ENCODE measurements at regions not wholly inside any gene's neighbourhood (a gene's known extent, or its start where the extent isn't known, plus 50 kb on each side); places are given as distances from the start of the nearest gene placed in this dataset.
A peak's percentile ranks its signal among the peaks of the same experiment; 100 is the strongest.

DNA sequence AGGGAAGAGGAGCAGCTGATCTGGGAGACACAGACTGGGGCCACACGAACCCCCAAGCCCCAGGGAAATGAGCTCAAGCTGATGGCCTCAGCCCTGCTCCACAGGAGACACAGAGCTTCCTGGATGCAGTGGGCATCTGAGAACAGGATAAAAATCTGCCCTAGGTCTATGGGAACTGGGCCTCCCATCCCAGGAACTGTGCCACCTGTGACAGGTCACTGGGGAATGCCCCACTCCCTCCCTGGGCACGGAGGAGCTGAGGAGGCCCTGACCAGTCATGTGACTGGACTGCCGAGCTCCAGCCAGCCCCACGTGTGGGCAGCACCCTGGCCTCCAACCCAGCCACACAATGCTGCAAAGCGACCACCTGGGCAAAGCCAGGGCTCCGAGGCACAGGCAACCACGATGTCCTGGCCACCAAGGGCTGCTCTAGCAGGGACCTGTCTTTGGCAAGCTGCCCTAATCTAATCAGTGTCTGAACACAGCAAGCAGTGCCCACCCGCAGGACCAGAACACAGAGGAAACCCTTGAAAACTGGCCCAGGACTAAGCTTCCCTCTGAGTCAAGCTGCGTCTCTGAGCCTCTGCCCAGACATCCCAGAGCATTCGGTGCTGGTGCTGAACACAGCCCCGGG, 57.8 kb upstream of the ID2 start:
- TF ChIP-seq, protein P1, sequence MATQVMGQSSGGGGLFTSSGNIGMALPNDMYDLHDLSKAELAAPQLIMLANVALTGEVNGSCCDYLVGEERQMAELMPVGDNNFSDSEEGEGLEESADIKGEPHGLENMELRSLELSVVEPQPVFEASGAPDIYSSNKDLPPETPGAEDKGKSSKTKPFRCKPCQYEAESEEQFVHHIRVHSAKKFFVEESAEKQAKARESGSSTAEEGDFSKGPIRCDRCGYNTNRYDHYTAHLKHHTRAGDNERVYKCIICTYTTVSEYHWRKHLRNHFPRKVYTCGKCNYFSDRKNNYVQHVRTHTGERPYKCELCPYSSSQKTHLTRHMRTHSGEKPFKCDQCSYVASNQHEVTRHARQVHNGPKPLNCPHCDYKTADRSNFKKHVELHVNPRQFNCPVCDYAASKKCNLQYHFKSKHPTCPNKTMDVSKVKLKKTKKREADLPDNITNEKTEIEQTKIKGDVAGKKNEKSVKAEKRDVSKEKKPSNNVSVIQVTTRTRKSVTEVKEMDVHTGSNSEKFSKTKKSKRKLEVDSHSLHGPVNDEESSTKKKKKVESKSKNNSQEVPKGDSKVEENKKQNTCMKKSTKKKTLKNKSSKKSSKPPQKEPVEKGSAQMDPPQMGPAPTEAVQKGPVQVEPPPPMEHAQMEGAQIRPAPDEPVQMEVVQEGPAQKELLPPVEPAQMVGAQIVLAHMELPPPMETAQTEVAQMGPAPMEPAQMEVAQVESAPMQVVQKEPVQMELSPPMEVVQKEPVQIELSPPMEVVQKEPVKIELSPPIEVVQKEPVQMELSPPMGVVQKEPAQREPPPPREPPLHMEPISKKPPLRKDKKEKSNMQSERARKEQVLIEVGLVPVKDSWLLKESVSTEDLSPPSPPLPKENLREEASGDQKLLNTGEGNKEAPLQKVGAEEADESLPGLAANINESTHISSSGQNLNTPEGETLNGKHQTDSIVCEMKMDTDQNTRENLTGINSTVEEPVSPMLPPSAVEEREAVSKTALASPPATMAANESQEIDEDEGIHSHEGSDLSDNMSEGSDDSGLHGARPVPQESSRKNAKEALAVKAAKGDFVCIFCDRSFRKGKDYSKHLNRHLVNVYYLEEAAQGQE (IDR thresholded peaks at IDR 0.05): no peak
- TF ChIP-seq, protein P2, sequence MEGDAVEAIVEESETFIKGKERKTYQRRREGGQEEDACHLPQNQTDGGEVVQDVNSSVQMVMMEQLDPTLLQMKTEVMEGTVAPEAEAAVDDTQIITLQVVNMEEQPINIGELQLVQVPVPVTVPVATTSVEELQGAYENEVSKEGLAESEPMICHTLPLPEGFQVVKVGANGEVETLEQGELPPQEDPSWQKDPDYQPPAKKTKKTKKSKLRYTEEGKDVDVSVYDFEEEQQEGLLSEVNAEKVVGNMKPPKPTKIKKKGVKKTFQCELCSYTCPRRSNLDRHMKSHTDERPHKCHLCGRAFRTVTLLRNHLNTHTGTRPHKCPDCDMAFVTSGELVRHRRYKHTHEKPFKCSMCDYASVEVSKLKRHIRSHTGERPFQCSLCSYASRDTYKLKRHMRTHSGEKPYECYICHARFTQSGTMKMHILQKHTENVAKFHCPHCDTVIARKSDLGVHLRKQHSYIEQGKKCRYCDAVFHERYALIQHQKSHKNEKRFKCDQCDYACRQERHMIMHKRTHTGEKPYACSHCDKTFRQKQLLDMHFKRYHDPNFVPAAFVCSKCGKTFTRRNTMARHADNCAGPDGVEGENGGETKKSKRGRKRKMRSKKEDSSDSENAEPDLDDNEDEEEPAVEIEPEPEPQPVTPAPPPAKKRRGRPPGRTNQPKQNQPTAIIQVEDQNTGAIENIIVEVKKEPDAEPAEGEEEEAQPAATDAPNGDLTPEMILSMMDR (IDR thresholded peaks at IDR 0.05; ENCODE audit: low read depth, low read length, missing input control): no peak
- TF ChIP-seq SP1 (IDR thresholded peaks at IDR 0.05) (no peak), TAF1 (conservative IDR thresholded peaks at IDR 0.05) (no peak), EGR1 (IDR thresholded peaks at IDR 0.05; ENCODE audit: low read depth in 2 of 2) (no peak), HNF4A (conservative IDR thresholded peaks at IDR 0.05) (peak in 1 of 2 donors; percentile 62), GABPA (IDR thresholded peaks at IDR 0.05 in 1 of 2, conservative IDR thresholded peaks at IDR 0.05 in 1 of 2) (no peak), YY1 (IDR thresholded peaks at IDR 0.05) (peak; percentile 20)
- TF ChIP-seq, protein P3, sequence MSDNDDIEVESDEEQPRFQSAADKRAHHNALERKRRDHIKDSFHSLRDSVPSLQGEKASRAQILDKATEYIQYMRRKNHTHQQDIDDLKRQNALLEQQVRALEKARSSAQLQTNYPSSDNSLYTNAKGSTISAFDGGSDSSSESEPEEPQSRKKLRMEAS (IDR thresholded peaks at IDR 0.05): peak; percentile 24
- TF ChIP-seq, protein P4, sequence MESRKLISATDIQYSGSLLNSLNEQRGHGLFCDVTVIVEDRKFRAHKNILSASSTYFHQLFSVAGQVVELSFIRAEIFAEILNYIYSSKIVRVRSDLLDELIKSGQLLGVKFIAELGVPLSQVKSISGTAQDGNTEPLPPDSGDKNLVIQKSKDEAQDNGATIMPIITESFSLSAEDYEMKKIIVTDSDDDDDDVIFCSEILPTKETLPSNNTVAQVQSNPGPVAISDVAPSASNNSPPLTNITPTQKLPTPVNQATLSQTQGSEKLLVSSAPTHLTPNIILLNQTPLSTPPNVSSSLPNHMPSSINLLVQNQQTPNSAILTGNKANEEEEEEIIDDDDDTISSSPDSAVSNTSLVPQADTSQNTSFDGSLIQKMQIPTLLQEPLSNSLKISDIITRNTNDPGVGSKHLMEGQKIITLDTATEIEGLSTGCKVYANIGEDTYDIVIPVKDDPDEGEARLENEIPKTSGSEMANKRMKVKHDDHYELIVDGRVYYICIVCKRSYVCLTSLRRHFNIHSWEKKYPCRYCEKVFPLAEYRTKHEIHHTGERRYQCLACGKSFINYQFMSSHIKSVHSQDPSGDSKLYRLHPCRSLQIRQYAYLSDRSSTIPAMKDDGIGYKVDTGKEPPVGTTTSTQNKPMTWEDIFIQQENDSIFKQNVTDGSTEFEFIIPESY (IDR thresholded peaks at IDR 0.05): no peak
